Ishikawa (cell line): ENCODE measurements at regions not wholly inside any gene's neighbourhood (a gene's known extent, or its start where the extent isn't known, plus 50 kb on each side); places are given as distances from the start of the nearest gene placed in this dataset.

ENCODE experiments used
- CEBPB ChIP-seq: IDR thresholded peaks from 2 replicates; pipeline ENCODE4 v1.6.1; 2012
- CREB1 ChIP-seq: IDR thresholded peaks from 2 replicates; pipeline ENCODE4 v1.6.1; 2012; ENCODE audit warnings: low read depth
- EGR1 ChIP-seq: IDR thresholded peaks from 2 replicates; pipeline ENCODE4 v1.6.1; 2012
- EP300 ChIP-seq: IDR thresholded peaks from 2 replicates; pipeline ENCODE4 v1.6.1; 2012; ENCODE audit warnings: borderline replicate concordance
- FOXM1 ChIP-seq: IDR thresholded peaks from 2 replicates; pipeline ENCODE4 v1.6.1; 2012; ENCODE audit warnings: low read depth, borderline replicate concordance
- MAX ChIP-seq: IDR thresholded peaks from 2 replicates; pipeline ENCODE4 v1.6.1; 2012
- NFIC ChIP-seq: IDR thresholded peaks from 2 replicates; pipeline ENCODE4 v1.6.1; 2012
- RAD21 ChIP-seq: IDR thresholded peaks from 2 replicates; pipeline ENCODE4 v1.6.1; 2012; ENCODE audit warnings: low read depth
- TAF1 ChIP-seq: IDR thresholded peaks from 2 replicates; pipeline ENCODE4 v1.6.1; 2012; ENCODE audit warnings: low read depth, mild to moderate bottlenecking
- TCF12 ChIP-seq: IDR thresholded peaks from 2 replicates; pipeline ENCODE4 v1.6.1; 2012; ENCODE audit warnings: low read depth
- TEAD4 ChIP-seq: IDR thresholded peaks from 2 replicates; pipeline ENCODE4 v1.6.1; 2012
- YY1 ChIP-seq: IDR thresholded peaks from 2 replicates; pipeline ENCODE4 v1.6.1; 2012; ENCODE audit warnings: low read depth
- ZBTB7A ChIP-seq: IDR thresholded peaks from 2 replicates; pipeline ENCODE4 v1.6.1; 2012; ENCODE audit warnings: low read depth
- TF ChIP-seq, protein P1 (sequence below): IDR thresholded peaks from 2 replicates; pipeline ENCODE4 v1.6.1; 2012; ENCODE audit warnings: low read depth, mild to moderate bottlenecking

DNA sequence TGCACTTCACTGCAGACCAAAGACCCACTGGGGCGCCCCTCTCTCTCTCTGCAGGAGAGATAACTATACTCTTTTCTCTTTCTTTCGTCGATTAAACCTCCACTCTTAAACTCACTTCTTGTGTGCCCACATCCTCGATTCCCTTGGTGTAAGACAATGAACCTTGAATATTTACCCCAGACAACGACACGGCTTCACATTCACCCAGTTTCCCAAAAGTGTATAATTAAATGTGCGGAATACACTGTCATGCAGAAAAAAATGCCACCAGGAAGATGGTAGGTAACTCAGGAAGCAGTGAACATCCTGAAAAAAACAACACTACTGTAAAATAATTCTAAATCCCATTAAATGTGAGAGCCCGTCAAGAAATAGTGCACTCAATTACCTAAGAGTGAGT lies 882.2 kb downstream of the TYW1 start:
- TF ChIP-seq RAD21 (no peak), MAX (no peak), CEBPB (no peak), EP300 (no peak), YY1 (no peak), FOXM1 (no peak), CREB1 (no peak), EGR1 (no peak), TEAD4 (no peak), NFIC (no peak), TCF12 (no peak), TAF1 (no peak), ZBTB7A (no peak)
- TF ChIP-seq, protein P1, sequence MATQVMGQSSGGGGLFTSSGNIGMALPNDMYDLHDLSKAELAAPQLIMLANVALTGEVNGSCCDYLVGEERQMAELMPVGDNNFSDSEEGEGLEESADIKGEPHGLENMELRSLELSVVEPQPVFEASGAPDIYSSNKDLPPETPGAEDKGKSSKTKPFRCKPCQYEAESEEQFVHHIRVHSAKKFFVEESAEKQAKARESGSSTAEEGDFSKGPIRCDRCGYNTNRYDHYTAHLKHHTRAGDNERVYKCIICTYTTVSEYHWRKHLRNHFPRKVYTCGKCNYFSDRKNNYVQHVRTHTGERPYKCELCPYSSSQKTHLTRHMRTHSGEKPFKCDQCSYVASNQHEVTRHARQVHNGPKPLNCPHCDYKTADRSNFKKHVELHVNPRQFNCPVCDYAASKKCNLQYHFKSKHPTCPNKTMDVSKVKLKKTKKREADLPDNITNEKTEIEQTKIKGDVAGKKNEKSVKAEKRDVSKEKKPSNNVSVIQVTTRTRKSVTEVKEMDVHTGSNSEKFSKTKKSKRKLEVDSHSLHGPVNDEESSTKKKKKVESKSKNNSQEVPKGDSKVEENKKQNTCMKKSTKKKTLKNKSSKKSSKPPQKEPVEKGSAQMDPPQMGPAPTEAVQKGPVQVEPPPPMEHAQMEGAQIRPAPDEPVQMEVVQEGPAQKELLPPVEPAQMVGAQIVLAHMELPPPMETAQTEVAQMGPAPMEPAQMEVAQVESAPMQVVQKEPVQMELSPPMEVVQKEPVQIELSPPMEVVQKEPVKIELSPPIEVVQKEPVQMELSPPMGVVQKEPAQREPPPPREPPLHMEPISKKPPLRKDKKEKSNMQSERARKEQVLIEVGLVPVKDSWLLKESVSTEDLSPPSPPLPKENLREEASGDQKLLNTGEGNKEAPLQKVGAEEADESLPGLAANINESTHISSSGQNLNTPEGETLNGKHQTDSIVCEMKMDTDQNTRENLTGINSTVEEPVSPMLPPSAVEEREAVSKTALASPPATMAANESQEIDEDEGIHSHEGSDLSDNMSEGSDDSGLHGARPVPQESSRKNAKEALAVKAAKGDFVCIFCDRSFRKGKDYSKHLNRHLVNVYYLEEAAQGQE, result no peak
